ENCODE measurements at regions not wholly inside any gene's neighbourhood (a gene's known extent, or its start where the extent isn't known, plus 50 kb on each side); places are given as distances from the start of the nearest gene placed in this dataset.

GRCh38 chr13:93104270-93104669, 122.3 kb upstream of the GPC6 start:
- Histone ChIP-seq H3K4me2 (ENCODE audit: low read length) (no peak overlapping the region), H4K20me1 (ENCODE audit: insufficient read depth, low read length) (no peaks in the 10 kb centered on the region), H3K27me3 (ENCODE audit: insufficient read depth, low read length) (no peaks in the 10 kb centered on the region), H3K9me3 (ENCODE audit: low read length) (no peaks in the 10 kb centered on the region), H3K4me1 (ENCODE audit: insufficient read depth, low read length, severe bottlenecking) (no peaks in the 10 kb centered on the region), H2AFZ (ENCODE audit: low read length) (no peak overlapping the region), H3F3A (ENCODE audit: insufficient read depth, low read length) (no peaks in the 10 kb centered on the region), H3K27ac (ENCODE audit: low read depth, low read length, poor library complexity, severe bottlenecking) (no peak overlapping the region), H3K79me2 (ENCODE audit: insufficient read depth, low read length) (no peaks in the 10 kb centered on the region), H3K36me3 (ENCODE audit: insufficient read depth, low read length) (no peaks in the 10 kb centered on the region), H3K9ac (ENCODE audit: low read length) (no peak overlapping the region), H3K4me3 (ENCODE audit: low read depth, low read length, poor library complexity, severe bottlenecking) (no peak overlapping the region), H3K9me2 (ENCODE audit: low read depth, low read length) (no peaks in the 10 kb centered on the region)
- TF ChIP-seq EZH2 (IDR thresholded peaks at IDR 0.05; ENCODE audit: borderline replicate concordance, low read length) (no peak), CTCF (IDR thresholded peaks at IDR 0.05; ENCODE audit: low read length) (no peak)

GRCh38 chr13:93108111-93108601, 118.5 kb upstream of the GPC6 start:
- Histone ChIP-seq H2AFZ (ENCODE audit: low read length) (no peak overlapping the region), H4K20me1 (ENCODE audit: insufficient read depth, low read length) (no peaks in the 10 kb centered on the region), H3K27ac (ENCODE audit: low read depth, low read length, poor library complexity, severe bottlenecking) (no peak overlapping the region), H3K9me2 (ENCODE audit: low read depth, low read length) (no peaks in the 10 kb centered on the region), H3K36me3 (ENCODE audit: insufficient read depth, low read length) (no peaks in the 10 kb centered on the region), H3K4me1 (ENCODE audit: insufficient read depth, low read length, severe bottlenecking) (no peaks in the 10 kb centered on the region), H3K4me2 (ENCODE audit: low read length) (no peak overlapping the region), H3K9ac (ENCODE audit: low read length) (no peak overlapping the region), H3K9me3 (ENCODE audit: low read length) (no peaks in the 10 kb centered on the region), H3K4me3 (ENCODE audit: low read depth, low read length, poor library complexity, severe bottlenecking) (no peak overlapping the region), H3K27me3 (ENCODE audit: insufficient read depth, low read length) (no peaks in the 10 kb centered on the region), H3F3A (ENCODE audit: insufficient read depth, low read length) (no peaks in the 10 kb centered on the region), H3K79me2 (ENCODE audit: insufficient read depth, low read length) (no peaks in the 10 kb centered on the region)
- TF ChIP-seq CTCF (IDR thresholded peaks at IDR 0.05; ENCODE audit: low read length), result no peak
- TF ChIP-seq EZH2 (IDR thresholded peaks at IDR 0.05; ENCODE audit: borderline replicate concordance, low read length), result no peak

- no peaks in the 10 kb centered on the region for H3F3A ChIP-seq (ENCODE audit: insufficient read depth, low read length)
- no peaks in the 10 kb centered on the region for H3K9me2 ChIP-seq (ENCODE audit: low read depth, low read length)
- no peak; the same call in 1 of the 2 replicates for TF ChIP-seq CTCF (IDR thresholded peaks at IDR 0.05; ENCODE audit: low read length)
- no peak for TF ChIP-seq EZH2 (IDR thresholded peaks at IDR 0.05; ENCODE audit: borderline replicate concordance, low read length)
These were observed 109.8 kb upstream of the GPC6 start for GRCh38 chr13:93116809-93117208.

More at GRCh38 chr13:93116809-93117208, 109.8 kb upstream of the GPC6 start:
- Histone ChIP-seq H4K20me1 (ENCODE audit: insufficient read depth, low read length) (no peaks in the 10 kb centered on the region), H3K4me1 (ENCODE audit: insufficient read depth, low read length, severe bottlenecking) (no peaks in the 10 kb centered on the region), H3K9ac (ENCODE audit: low read length) (no peak overlapping the region), H3K36me3 (ENCODE audit: insufficient read depth, low read length) (no peaks in the 10 kb centered on the region), H3K27me3 (ENCODE audit: insufficient read depth, low read length) (no peaks in the 10 kb centered on the region), H3K4me2 (ENCODE audit: low read length) (no peak overlapping the region), H3K27ac (ENCODE audit: low read depth, low read length, poor library complexity, severe bottlenecking) (no peak overlapping the region), H3K4me3 (ENCODE audit: low read depth, low read length, poor library complexity, severe bottlenecking) (no peak overlapping the region), H3K79me2 (ENCODE audit: insufficient read depth, low read length) (no peaks in the 10 kb centered on the region), H2AFZ (ENCODE audit: low read length) (no peak overlapping the region), H3K9me3 (ENCODE audit: low read length) (no peaks in the 10 kb centered on the region)

All from OCI-LY1 (cell line).